DMS153 treated with DMSO at 0.1 percent for 48 hours (cell line): ENCODE measurements at regions not wholly inside any gene's neighbourhood (a gene's known extent, or its start where the extent isn't known, plus 50 kb on each side); places are given as distances from the start of the nearest gene placed in this dataset.

Source experiments
- DNase-seq: peaks from one replicate; lab custom pipeline; 2025; ENCODE audit not compliant: unreplicated experiment; lab: John Stamatoyannopoulos, UW

GRCh38 chr7:47724335-47724982 is 142.5 kb upstream of the TNS3 start:
- no peak for DNase-seq

- DNase-seq = no peak
These were observed 140.2 kb upstream of the TNS3 start for GRCh38 chr7:47722126-47722525.

GRCh38 chr7:47721670-47722069 is 139.8 kb upstream of the TNS3 start:
- no peak for DNase-seq

- DNase-seq = no peak
These were observed 139.0 kb upstream of the TNS3 start for GRCh38 chr7:47720907-47721244.

GRCh38 chr7:47720141-47720906 is 138.4 kb upstream of the TNS3 start:
- no peak for DNase-seq

GRCh38 chr7:47719675-47720074 is 137.8 kb upstream of the TNS3 start:
- DNase-seq = no peak

GRCh38 chr7:47715631-47716068 is 133.7 kb upstream of the TNS3 start:
- DNase-seq = no peak

GRCh38 chr7:47714669-47715607 is 133.0 kb upstream of the TNS3 start:
- no peak for DNase-seq

GRCh38 chr7:47713595-47713994 is 131.7 kb upstream of the TNS3 start:
- no peak for DNase-seq

GRCh38 chr7:47712416-47712815 is 130.5 kb upstream of the TNS3 start:
- no peak for DNase-seq

GRCh38 chr7:47711776-47712175 is 129.9 kb upstream of the TNS3 start:
- no peak for DNase-seq

- no peak for DNase-seq
These were observed 128.5 kb upstream of the TNS3 start for GRCh38 chr7:47710201-47710935.

- DNase-seq = no peak
These were observed 127.5 kb upstream of the TNS3 start for GRCh38 chr7:47709451-47709850.

- DNase-seq = no peak
These were observed 127.1 kb upstream of the TNS3 start for GRCh38 chr7:47709051-47709450.

- no peak for DNase-seq
These were observed 125.7 kb upstream of the TNS3 start for GRCh38 chr7:47707583-47707982.

- no peak for DNase-seq
These were observed 123.0 kb upstream of the TNS3 start for GRCh38 chr7:47704936-47705335.

GRCh38 chr7:47702080-47702479 is 120.2 kb upstream of the TNS3 start:
- DNase-seq = no peak

GRCh38 chr7:47698386-47698785 is 116.5 kb upstream of the TNS3 start:
- DNase-seq = no peak

GRCh38 chr7:47697543-47697942 is 115.6 kb upstream of the TNS3 start:
- no peak for DNase-seq

- DNase-seq = no peak
These were observed 114.3 kb upstream of the TNS3 start for GRCh38 chr7:47696152-47696710.

GRCh38 chr7:47693216-47693615 is 111.3 kb upstream of the TNS3 start:
- DNase-seq = no peak
